HG03039 (cell line): ENCODE measurements at regions not wholly inside any gene's neighbourhood (a gene's known extent, or its start where the extent isn't known, plus 50 kb on each side); places are given as distances from the start of the nearest gene placed in this dataset.

ENCODE experiments used
- ATAC-seq: cut with Tn5 transposase; IDR thresholded peaks from one replicate; pipeline ENCODE4 v1.9.1; 2021; ENCODE audit warnings: mild to moderate bottlenecking, moderate library complexity; ENCODE audit not compliant: unreplicated experiment

DNA sequence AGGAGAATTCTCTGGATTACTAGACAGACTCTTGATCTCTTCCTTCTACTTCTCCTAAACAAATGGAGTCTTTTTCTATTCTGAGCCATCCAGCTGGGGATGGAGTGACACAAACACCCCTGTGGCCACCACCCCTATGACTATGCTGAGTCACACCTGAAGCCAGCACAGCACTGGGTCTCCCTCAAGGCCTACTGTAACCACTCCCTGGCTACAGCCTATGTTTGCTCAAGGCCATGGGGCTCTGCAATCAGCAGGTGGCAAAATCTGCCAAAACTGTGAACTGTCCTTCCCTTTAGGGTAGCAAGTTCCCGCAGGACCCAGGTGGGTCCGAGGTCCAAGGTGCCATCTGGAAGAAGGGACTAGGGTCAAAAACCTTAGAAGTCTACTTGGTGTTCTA, 132.3 kb downstream of the TINAG start:
- ATAC-seq = no peak

DNA sequence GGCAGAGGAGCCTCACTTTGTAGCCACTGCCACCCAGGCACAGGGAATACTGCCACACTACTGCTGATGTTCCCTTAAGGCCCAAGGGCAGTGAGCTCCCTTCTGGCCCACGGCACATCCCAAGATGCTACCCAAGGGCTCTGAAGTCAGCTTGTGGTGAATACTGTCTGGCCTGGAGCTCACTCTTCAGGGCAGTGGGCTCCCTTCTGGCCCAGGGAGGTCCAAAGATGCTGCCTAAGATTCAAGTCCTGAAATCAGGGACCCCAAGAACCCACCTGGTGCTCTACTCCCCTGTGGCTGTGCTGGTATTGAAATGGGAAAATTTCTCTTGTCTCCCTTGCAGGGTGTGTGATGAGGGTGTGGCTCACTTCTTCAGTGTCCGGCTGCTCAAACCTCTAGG, 132.8 kb downstream of the TINAG start:
- ATAC-seq = no peak

GRCh38 chr6:54441687-54442248, 133.5 kb downstream of the TINAG start:
- no peak for ATAC-seq

DNA sequence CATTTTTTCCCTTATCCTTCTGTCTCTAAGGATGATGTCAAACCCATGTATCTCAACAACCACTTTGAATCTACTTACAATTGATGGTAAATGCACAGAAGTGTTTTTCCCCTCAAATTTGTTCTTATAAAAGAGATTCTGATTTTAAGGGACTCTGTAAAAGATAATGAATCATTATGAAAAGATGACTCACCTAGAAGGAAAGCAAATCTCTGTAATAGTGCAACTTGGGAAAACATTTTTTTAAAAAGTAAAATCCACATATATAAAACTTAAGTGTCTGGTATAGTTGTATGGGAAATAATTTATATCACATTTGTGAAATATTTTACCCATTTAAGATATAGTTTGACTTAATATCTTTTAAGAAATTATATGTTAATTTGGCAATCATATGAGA, 137.0 kb downstream of the TINAG start:
- no peak for ATAC-seq

DNA sequence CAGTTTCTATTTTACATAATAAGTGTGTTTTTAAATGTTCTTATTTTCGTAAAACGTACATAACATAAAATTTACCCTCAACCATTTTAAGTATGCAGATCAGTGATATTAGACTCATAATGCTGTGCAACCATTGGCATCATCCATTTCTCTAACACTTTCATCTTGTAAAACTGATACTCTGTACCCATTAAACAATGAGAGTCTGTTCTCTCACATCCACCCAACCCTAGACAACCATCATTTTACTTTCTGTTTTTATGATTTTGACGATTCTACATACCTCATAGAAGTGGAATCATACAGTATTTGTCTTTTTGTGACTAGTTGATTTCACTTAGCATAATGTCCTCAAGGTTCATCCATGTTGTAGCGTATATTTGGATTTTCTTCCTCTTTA, 140.4 kb downstream of the TINAG start:
- no peak for ATAC-seq

- ATAC-seq = no peak
Observed at GRCh38 chr6:54451516-54451915, 143.3 kb downstream of the TINAG start.

GRCh38 chr6:54463354-54464024, 155.2 kb downstream of the TINAG start:
- ATAC-seq = no peak

- ATAC-seq = no peak
Observed at GRCh38 chr6:54465649-54466300, 157.5 kb downstream of the TINAG start.

DNA sequence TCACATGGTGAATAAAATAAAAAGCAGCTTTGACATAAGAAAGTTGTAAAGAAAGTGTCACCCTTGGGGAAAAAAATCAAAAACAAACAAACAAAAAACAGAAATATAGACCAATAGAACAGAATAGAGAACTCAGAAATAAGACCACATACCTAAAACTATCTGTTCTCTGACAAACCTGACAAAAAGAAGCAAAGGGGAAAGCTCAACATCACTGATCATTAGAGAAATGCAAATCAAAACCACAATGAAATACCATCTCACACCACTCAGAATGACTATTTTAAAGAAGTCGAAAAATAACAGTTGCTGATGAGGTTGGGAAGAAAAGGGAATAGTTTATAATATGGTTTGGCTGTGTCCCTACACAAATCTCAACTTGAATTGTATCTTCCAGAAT, 159.1 kb downstream of the TINAG start:
- ATAC-seq = no peak

GRCh38 chr6:54473328-54473727, 165.1 kb downstream of the TINAG start:
- ATAC-seq = no peak

- no peak for ATAC-seq
Observed at GRCh38 chr6:54474898-54475297, 166.7 kb downstream of the TINAG start.

- ATAC-seq = no peak
Observed at GRCh38 chr6:54481091-54481490, 172.8 kb downstream of the TINAG start.

DNA sequence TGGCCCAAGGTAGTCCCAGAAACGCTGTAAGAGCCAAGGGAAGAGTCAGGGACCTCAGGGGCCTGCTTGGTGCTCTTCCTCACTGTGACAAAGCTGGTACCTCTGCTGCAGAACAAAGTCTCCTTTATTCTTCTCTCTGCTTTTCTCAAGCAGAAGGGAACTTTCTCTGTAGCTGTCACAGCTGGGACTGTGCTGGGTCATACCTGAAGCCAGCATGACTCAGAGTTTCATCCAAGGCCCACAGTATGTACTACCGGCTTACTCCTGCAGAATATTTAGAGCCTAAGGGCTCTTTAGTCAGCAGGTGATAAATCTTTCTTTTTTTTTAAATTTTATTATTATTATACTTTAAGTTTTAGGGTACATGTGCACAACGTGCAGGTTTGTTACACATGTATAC, 183.2 kb downstream of the TINAG start:
- no peak for ATAC-seq

- ATAC-seq = no peak
Observed at GRCh38 chr6:54493138-54493537, 184.9 kb downstream of the TINAG start.

GRCh38 chr6:54503144-54503543, 194.9 kb downstream of the TINAG start:
- no peak for ATAC-seq

DNA sequence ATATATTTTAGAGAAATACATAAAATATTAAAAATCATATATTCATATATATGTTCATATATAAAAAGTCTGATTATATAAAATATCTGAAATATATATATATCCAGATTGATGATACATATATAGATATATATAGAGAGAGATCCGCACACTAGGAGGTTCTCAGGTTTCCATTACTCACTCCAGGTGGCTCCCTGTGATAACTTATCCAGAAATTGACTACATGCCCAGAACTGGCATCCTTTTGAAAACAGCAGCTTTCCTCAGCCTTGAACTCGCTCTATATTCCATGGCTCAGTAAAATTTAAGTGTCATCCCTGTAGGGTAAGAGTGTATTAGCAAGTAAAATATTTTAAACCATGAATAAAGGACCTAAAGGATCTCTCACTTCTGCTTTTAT, 206.8 kb downstream of the TINAG start:
- ATAC-seq = no peak

DNA sequence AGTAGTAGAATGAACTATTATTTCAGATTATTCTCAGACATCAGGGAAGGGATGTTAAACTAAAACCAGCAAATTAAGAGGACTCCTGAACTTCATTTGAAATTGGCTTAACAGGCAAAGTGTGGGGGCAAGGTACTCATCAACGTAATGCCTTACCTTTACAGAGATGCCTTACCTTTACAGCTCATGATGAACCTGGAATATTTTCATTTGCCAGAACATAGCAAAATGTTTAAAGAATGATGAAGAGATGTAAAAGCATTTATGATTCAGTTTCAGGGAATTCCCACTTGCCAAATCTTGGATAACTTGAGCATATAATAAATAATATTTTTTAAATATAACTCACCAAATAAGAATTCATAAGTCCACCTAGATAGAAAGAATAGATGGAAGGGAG, 207.5 kb downstream of the TINAG start:
- ATAC-seq = no peak

- no peak for ATAC-seq
Observed at GRCh38 chr6:54516321-54516720, 208.1 kb downstream of the TINAG start.

- no peak for ATAC-seq
Observed at GRCh38 chr6:54519161-54519560, 210.9 kb downstream of the TINAG start.

GRCh38 chr6:54525731-54526130, 217.5 kb downstream of the TINAG start:
- ATAC-seq = no peak

- no peak for ATAC-seq
Observed at GRCh38 chr6:54533567-54533966, 225.3 kb downstream of the TINAG start.

- no peak for ATAC-seq
Observed at GRCh38 chr6:54535568-54535967, 227.3 kb downstream of the TINAG start.

DNA sequence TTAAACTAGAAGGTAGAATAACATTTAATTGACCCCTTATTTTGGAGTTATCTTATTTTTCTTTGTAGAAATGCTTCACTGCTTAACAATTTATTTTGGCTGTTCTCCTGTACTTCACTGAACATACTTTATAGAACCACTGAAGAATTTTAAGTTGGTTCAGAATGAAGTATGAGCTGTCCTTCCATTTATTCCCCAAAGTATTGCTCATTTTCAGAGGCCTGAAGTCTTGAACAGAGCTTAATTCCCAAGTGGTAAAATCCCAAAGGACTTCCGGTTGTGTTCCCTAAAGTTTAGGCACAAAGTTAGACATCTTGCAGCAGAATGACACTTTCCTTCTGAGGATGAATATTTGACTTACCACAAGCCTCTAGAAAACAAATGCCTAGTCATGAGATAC, 233.3 kb downstream of the TINAG start:
- ATAC-seq = no peak
